ENCODE measurements at regions not wholly inside any gene's neighbourhood (a gene's known extent, or its start where the extent isn't known, plus 50 kb on each side); places are given as distances from the start of the nearest gene placed in this dataset.

GRCh38 chr6:86217906-86218305, 575.2 kb upstream of the SYNCRIP start:
- TF ChIP-seq CTCF (IDR thresholded peaks at IDR 0.05; ENCODE audit: poor library complexity, severe bottlenecking): no peak
- Histone ChIP-seq H3K27me3 (ENCODE audit: insufficient read depth, poor library complexity, severe bottlenecking) (no peaks in the 10 kb centered on the region), H3K4me3 (ENCODE audit: severe bottlenecking) (no peak overlapping the region), H3K36me3 (ENCODE audit: low read depth) (no peaks in the 10 kb centered on the region), H3K9me3 (ENCODE audit: severe bottlenecking) (no peaks in the 10 kb centered on the region), H3K4me1 (ENCODE audit: insufficient read depth, poor library complexity, severe bottlenecking) (no peaks in the 10 kb centered on the region), H3K27ac (ENCODE audit: poor library complexity, severe bottlenecking) (no peak overlapping the region)
- DNase-seq (ENCODE audit: low spot score) (no peak), ATAC-seq (ENCODE audit: low read depth) (no peak)

GRCh38 chr6:86215323-86215722, 572.6 kb upstream of the SYNCRIP start:
- H3K36me3 ChIP-seq (ENCODE audit: low read depth): no peaks in the 10 kb centered on the region

GRCh38 chr6:86205980-86206379, 563.3 kb upstream of the SYNCRIP start:
- H3K4me1 ChIP-seq (ENCODE audit: insufficient read depth, poor library complexity, severe bottlenecking): no peaks in the 10 kb centered on the region
- H3K36me3 ChIP-seq (ENCODE audit: low read depth): no peaks in the 10 kb centered on the region
- no peaks in the 10 kb centered on the region for H3K9me3 ChIP-seq (ENCODE audit: severe bottlenecking)
- DNase-seq (ENCODE audit: low spot score) (no peak), ATAC-seq (ENCODE audit: low read depth) (no peak)
- no peak overlapping the region for H3K4me3 ChIP-seq (ENCODE audit: severe bottlenecking)
- no peak overlapping the region for H3K27ac ChIP-seq (ENCODE audit: poor library complexity, severe bottlenecking)
- no peaks in the 10 kb centered on the region for H3K27me3 ChIP-seq (ENCODE audit: insufficient read depth, poor library complexity, severe bottlenecking)
- TF ChIP-seq CTCF (IDR thresholded peaks at IDR 0.05; ENCODE audit: poor library complexity, severe bottlenecking): no peak

More at GRCh38 chr6:86215323-86215722, 572.6 kb upstream of the SYNCRIP start:
- Histone ChIP-seq H3K9me3 (ENCODE audit: severe bottlenecking) (no peaks in the 10 kb centered on the region), H3K4me3 (ENCODE audit: severe bottlenecking) (no peak overlapping the region), H3K27me3 (ENCODE audit: insufficient read depth, poor library complexity, severe bottlenecking) (no peaks in the 10 kb centered on the region), H3K4me1 (ENCODE audit: insufficient read depth, poor library complexity, severe bottlenecking) (no peaks in the 10 kb centered on the region), H3K27ac (ENCODE audit: poor library complexity, severe bottlenecking) (no peak overlapping the region)
- no peak for ATAC-seq (ENCODE audit: low read depth)
- TF ChIP-seq CTCF (IDR thresholded peaks at IDR 0.05; ENCODE audit: poor library complexity, severe bottlenecking): no peak
- no peak for DNase-seq (ENCODE audit: low spot score)

GRCh38 chr6:86203044-86203443, 560.4 kb upstream of the SYNCRIP start:
- no peak for ATAC-seq (ENCODE audit: low read depth)

More at GRCh38 chr6:86203044-86203443, 560.4 kb upstream of the SYNCRIP start:
- DNase-seq (ENCODE audit: low spot score): no peak
- Histone ChIP-seq H3K4me1 (ENCODE audit: insufficient read depth, poor library complexity, severe bottlenecking) (no peaks in the 10 kb centered on the region), H3K27ac (ENCODE audit: poor library complexity, severe bottlenecking) (no peak overlapping the region), H3K9me3 (ENCODE audit: severe bottlenecking) (no peaks in the 10 kb centered on the region), H3K4me3 (ENCODE audit: severe bottlenecking) (no peak overlapping the region), H3K36me3 (ENCODE audit: low read depth) (no peaks in the 10 kb centered on the region), H3K27me3 (ENCODE audit: insufficient read depth, poor library complexity, severe bottlenecking) (no peaks in the 10 kb centered on the region)
- no peak for TF ChIP-seq CTCF (IDR thresholded peaks at IDR 0.05; ENCODE audit: poor library complexity, severe bottlenecking)

All from RWPE2 (cell line).